Muscle of leg (tissue), 3 donors: ENCODE measurements at regions not wholly inside any gene's neighbourhood (a gene's known extent, or its start where the extent isn't known, plus 50 kb on each side); places are given as distances from the start of the nearest gene placed in this dataset.

Experiments
- DNase-seq: peaks from one replicate; pipeline ENCODE4 v3.0.0; 2013
- H3K27ac ChIP-seq: one replicate; pipeline ENCODE4 v1.5.1; 2013; ENCODE audit warnings: mild to moderate bottlenecking, low read length, control low read depth
- H3K27me3 ChIP-seq: one replicate; pipeline ENCODE4 v1.6.1; 2013; ENCODE audit warnings: low read length; ENCODE audit not compliant: control insufficient read depth, insufficient read depth
- H3K36me3 ChIP-seq: one replicate; pipeline ENCODE4 v1.6.1; 2013; ENCODE audit warnings: low read length; ENCODE audit not compliant: control insufficient read depth, insufficient read depth
- H3K4me1 ChIP-seq: one replicate; pipeline ENCODE4 v1.6.1; 2013; ENCODE audit warnings: low read length; ENCODE audit not compliant: control insufficient read depth, insufficient read depth
- H3K4me3 ChIP-seq: one replicate; pipeline ENCODE4 v1.5.1; 2013; ENCODE audit warnings: low read length, control low read depth
- H3K9me3 ChIP-seq: replicated peaks from 2 replicates; pipeline ENCODE4 v1.6.1; 2013; ENCODE audit warnings: low read depth, low read length; ENCODE audit not compliant: control insufficient read depth
- WGBS: methylation state at CpG from one replicate; pipeline ENCODE4 v1.1.5; 2013; ENCODE audit warnings: missing lambda C conversion rate; ENCODE audit not compliant: insufficient coverage; 5-methylcytosine and 5-hydroxymethylcytosine counted together

DNA sequence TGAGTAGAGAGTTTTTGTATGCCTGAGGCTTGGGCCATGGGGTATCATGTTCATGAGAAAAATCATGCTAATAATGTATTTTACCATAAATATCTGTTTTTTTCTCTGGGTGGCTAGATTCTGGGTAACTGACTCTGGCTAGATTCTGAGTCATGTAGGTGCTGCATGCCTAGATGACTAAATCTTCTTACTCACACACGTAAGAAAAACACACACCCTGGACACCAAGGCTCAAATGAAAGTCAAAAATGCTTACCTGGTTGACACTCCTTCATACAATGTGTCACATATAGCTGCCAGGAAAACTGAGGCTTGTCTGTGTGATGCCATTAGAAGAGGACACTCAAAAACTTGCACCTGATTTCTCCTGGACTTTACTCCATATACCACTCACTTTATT, 597.4 kb upstream of the SLITRK1 start:
- Histone ChIP-seq H3K9me3 (no peaks in the 10 kb centered on the region), H3K27ac (no peak overlapping the region), H3K36me3 (no peaks in the 10 kb centered on the region), H3K4me1 (no peaks in the 10 kb centered on the region), H3K4me3 (no peak overlapping the region), H3K27me3 (no peaks in the 10 kb centered on the region)
- DNase-seq, result no peak
- no CpG with 5 or more reads among the region's 1 CpG for WGBS

DNA sequence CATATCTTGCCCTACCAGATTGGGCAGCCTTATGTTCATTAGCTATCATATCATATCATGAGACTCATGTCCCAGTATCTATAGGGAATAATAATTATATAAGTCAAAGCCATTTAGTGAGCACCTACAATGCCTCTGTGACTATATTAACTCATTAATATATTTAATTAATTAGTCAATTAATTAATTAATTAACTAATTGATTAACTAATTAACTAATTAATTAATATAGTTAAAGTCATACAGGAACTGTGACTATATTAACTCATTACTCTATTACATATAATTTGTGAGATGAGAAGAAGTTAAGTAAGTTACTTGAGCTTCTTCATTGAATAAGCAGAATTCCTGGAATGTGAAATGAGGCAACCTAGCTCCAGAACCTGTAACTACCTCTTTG, 588.3 kb upstream of the SLITRK1 start:
- Histone ChIP-seq H3K27me3 (no peaks in the 10 kb centered on the region), H3K27ac (no peak overlapping the region), H3K4me1 (no peaks in the 10 kb centered on the region), H3K9me3 (no peaks in the 10 kb centered on the region), H3K4me3 (no peak overlapping the region), H3K36me3 (no peaks in the 10 kb centered on the region)
- DNase-seq, result no peak

DNA sequence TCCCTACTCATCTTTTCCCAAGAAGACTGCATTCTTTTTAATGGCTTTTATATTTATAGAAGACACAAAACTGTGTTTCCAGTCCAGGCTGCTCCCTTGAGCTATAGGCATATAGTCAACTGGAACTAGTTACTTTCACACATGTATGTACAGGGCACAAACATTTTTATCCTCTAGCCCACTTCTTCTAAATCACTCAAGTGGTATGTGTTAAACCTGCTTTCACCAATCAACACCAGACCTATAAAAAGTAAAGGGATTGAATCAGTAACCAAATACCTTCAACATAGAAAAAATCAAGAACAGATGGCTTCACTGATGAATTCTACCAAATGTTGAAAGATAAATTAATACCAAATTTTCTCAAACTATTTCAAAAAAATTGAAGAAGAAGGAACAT, 584.2 kb upstream of the SLITRK1 start:
- Histone ChIP-seq H3K27ac (no peak overlapping the region), H3K36me3 (no peaks in the 10 kb centered on the region), H3K4me3 (no peak overlapping the region), H3K4me1 (no peaks in the 10 kb centered on the region), H3K27me3 (no peaks in the 10 kb centered on the region), H3K9me3 (no peaks in the 10 kb centered on the region)
- no peak for DNase-seq

DNA sequence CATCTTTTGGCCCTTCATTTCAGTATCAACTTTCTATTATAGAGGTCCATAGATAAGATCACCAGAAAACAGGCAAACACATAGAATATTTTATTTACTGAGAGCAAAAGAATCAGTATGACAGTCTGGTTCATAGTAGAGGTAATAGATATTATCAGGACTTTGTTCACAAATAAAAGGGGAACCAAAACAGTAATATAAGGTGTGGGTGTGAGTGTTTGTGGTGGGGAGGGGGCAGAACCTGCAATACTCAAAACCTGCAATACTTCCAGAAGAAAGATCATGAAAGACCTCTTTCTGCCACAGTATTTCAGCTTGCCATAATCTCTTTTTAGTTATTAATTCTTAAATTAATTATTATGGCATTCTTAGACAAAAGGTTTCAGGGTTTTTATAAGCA, 578.7 kb upstream of the SLITRK1 start:
- H3K27ac ChIP-seq, result no peak overlapping the region
- H3K4me1 ChIP-seq, result no peaks in the 10 kb centered on the region
- H3K9me3 ChIP-seq, result no peaks in the 10 kb centered on the region
- H3K27me3 ChIP-seq, result no peaks in the 10 kb centered on the region
- no peaks in the 10 kb centered on the region for H3K36me3 ChIP-seq
- no peak for DNase-seq
- no peak overlapping the region for H3K4me3 ChIP-seq

DNA sequence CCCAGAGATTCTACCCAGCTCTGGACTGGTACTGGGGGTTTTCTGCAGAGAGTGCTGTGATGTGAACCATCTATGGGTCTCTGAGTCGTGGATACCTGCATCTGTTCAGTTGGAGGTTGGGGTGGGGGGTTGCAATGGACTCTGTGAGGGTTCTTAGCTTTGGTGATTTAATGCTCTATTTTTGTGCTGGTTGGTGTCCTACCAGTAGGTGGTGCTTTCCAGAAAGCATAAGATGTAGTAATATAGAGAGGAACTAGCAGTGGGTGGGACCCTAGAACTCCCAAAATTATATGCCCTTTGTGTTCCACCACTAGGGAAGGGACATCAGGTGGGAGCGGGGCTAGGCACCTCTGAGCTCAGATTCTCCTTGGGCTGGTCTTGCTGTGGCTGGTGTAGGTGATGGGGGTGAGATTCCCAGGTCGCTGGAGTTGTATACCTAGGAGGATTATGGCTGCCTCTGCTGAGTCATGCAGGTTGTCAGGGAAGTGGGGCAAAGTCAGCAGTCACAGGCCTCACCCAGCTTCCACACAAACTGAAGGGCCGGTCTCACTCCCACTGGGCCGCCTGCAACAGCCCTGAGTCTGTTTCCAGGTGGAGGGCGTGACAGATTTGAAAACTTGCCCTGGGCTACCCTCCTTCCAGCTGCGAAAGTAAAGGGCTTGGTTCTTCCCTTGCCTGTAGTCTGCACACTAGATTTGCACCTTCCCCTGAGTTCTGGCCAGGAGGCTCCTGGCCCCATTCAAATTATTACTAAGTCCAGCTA, 573.0 kb upstream of the SLITRK1 start:
- Histone ChIP-seq H3K36me3 (no peaks in the 10 kb centered on the region), H3K9me3 (no peaks in the 10 kb centered on the region), H3K4me1 (no peaks in the 10 kb centered on the region), H3K4me3 (no peak overlapping the region), H3K27ac (no peak overlapping the region), H3K27me3 (no peaks in the 10 kb centered on the region)
- 100% methylated on average over 3 of the region's 7 CpGs for WGBS
- no peak for DNase-seq

DNA sequence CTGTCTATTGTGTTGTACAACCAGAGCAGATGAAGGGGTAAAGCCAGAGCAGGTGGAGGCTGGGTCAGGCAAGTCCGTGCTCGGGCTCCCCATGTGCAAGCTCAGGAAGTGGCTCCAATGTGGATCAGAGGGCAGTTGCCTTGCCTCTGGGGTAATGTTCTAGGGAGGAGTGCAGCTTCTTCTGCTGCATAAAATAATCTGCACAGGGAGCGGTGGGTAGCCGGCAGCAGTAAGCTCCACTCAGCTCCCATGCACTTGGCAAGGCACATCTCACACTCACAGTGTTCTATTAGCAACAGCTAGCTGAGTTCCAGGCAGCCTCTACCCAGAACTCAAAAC, 565.3 kb upstream of the SLITRK1 start:
- WGBS, result 43% methylated on average over 2 of the region's 4 CpGs
- Histone ChIP-seq H3K36me3 (no peaks in the 10 kb centered on the region), H3K27ac (no peak overlapping the region), H3K4me3 (no peak overlapping the region), H3K27me3 (no peaks in the 10 kb centered on the region), H3K4me1 (no peaks in the 10 kb centered on the region), H3K9me3 (no peaks in the 10 kb centered on the region)
- DNase-seq, result no peak

DNA sequence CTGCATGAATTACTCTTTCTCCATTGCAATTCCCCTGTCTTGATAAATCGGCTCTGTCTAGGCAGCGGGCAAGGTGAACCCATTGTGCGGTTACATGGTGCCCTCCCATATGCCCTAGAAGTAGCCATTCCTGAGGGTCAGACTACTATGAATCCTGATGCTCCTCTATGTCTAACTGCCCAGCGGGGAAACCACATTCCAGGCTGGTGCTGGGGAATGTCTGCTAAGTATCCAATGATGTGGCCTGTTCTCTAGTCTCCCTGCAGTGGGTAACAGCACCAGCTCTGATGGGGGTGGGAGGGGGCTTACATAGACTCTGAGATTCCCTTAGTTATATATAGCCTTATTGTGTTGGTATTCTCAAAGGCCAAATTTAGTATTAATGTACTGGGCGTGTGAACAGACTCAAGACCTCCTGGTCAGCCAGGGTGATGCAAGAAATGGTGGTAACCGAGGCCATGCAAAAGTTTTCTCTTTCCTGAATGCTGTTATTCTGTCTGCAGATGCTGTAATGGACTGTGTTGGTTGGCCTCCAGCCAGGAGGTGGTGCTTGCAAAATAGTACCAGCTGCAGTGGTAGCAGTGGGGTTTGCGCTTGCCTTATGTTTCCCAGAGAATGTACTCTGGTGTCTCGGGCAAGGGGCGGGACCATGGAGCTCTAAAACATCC, 564.8 kb upstream of the SLITRK1 start:
- Histone ChIP-seq H3K27ac (no peak overlapping the region), H3K36me3 (no peaks in the 10 kb centered on the region), H3K4me3 (no peak overlapping the region), H3K4me1 (no peaks in the 10 kb centered on the region), H3K27me3 (no peaks in the 10 kb centered on the region), H3K9me3 (no peaks in the 10 kb centered on the region)
- WGBS, result 75% methylated on average over 7 of the region's 9 CpGs
- no peak for DNase-seq

DNA sequence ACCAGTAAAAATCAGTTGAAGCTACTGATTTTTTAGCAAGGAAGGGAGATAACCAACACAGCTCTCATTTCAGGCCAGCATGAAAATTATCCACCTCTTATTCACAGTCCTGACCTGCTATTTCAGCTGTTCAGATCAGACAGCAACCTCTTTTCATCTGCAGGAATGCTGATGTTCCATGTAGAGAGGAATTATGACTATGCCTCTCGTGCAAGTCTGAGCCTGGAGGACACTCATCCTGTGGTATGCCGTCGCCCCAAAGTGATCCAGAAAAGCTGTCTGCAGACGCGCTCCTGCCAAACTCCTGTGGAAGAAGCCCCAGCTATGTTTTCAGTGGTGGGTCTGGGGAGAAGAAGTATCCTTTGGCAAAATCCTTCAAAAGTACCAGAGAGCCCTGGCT, 563.5 kb upstream of the SLITRK1 start:
- Histone ChIP-seq H3K9me3 (no peaks in the 10 kb centered on the region), H3K4me1 (no peaks in the 10 kb centered on the region), H3K27ac (no peak overlapping the region), H3K36me3 (no peaks in the 10 kb centered on the region), H3K27me3 (no peaks in the 10 kb centered on the region), H3K4me3 (no peak overlapping the region)
- no peak for DNase-seq
- WGBS, result 87% methylated on average over 3 of the region's 5 CpGs

DNA sequence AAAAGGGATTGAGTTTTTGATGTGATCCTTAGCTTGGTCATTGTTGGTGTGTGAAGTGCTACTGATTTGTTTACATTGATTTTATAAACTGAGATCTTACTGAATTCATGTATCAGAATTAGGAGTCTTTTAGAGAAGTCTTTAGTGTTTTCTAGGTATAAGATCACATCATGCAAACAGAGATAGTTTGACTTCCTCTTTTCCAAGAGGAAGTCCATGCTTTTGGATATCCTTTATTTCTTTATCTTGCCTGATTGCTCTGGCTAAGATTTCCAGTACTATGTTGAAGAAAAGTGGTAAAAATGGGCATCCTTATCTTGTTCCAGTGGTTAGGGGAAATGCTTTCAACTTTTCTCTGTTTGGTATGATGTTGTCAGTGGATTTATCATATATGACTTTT, 561.2 kb upstream of the SLITRK1 start:
- H3K27ac ChIP-seq, result no peak overlapping the region
- no peaks in the 10 kb centered on the region for H3K36me3 ChIP-seq
- H3K4me3 ChIP-seq, result no peak overlapping the region
- H3K4me1 ChIP-seq, result no peaks in the 10 kb centered on the region
- no peak for DNase-seq
- H3K27me3 ChIP-seq, result no peaks in the 10 kb centered on the region
- H3K9me3 ChIP-seq, result no peaks in the 10 kb centered on the region

DNA sequence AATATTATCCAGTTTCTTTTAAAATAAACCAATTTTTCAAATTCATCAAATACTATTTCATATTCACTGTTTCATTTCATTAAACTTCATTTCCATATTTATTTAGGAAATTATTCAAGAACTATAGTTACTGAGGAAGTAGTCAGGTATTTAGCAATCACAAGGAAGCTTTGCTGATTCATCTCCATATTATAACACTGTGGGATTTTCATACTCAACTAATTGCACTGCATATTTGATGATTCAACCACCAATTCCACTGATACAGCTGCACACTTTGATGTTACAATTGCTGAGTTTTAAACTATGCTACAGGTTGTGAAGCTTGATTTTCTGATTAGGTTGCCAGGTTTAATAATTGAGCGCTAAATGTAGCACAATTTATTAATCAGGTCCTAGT, 556.8 kb upstream of the SLITRK1 start:
- DNase-seq, result no peak
- no CpG with 5 or more reads among the region's 1 CpG for WGBS
- Histone ChIP-seq H3K27ac (no peak overlapping the region), H3K4me3 (no peak overlapping the region), H3K9me3 (no peaks in the 10 kb centered on the region), H3K36me3 (no peaks in the 10 kb centered on the region), H3K27me3 (no peaks in the 10 kb centered on the region), H3K4me1 (no peaks in the 10 kb centered on the region)

DNA sequence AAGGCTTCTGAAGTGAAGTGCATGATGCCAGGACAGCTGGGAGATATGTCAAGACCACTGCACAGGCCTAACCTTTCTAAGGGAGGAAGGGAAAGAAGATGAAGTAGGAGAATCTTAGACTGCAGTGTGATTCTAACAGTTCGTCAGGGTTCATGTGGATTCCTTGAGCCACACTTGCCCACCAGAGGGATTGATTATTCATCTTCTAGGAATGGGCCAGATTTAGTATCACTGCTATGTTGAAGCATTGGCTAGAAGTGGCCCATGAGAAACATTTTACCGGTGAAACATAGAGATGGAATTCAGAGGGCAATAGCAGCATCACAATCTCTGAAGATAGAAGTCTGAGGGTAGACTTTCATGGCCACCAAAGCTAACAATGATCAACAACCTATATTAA, 550.8 kb upstream of the SLITRK1 start:
- no peaks in the 10 kb centered on the region for H3K27me3 ChIP-seq
- no peak for DNase-seq
- H3K9me3 ChIP-seq, result no peaks in the 10 kb centered on the region
- H3K27ac ChIP-seq, result no peak overlapping the region
- no peak overlapping the region for H3K4me3 ChIP-seq
- H3K36me3 ChIP-seq, result no peaks in the 10 kb centered on the region
- no peaks in the 10 kb centered on the region for H3K4me1 ChIP-seq
- WGBS, result 86% methylated on average over 1 of the region's 2 CpGs
